K562 (cell line): ENCODE measurements at regions not wholly inside any gene's neighbourhood (a gene's known extent, or its start where the extent isn't known, plus 50 kb on each side); places are given as distances from the start of the nearest gene placed in this dataset.

Source experiments
- ATAC-seq: fragments of 200-7000 bp; cut with Tn5 transposase; 3 replicates; pipeline ENCODE4 v1.9.1; 2020; ENCODE audit warnings: moderate library complexity
- BruUV-seq: library from RNA; stranded (reverse); fragments of 400-500 nt; replicated peaks from 2 replicates; lab custom pipeline; 2021; lab: Mats Ljungman, UMichigan
- CTCF ChIA-PET: fragments of 300-600 bp; formaldehyde crosslinking; extraction: SDS; loops from one replicate; lab custom pipeline; 2021; ENCODE audit warnings: low intra/inter-chr PET ratio; lab: Yijun Ruan, JAX
- POLR2A ChIA-PET: fragments of 300-600, 350-650 bp; sonication (Branson Sonifier 250); formaldehyde crosslinking; extraction: SDS; loops from one replicate; lab custom pipeline; 2021; ENCODE audit warnings: antibody characterized with exemption, inconsistent platforms; lab: Yijun Ruan, JAX
- DNase-seq, 4 experiments: peaks; one replicate each; pipeline versions ENCODE4 v3.0.0 to v3.0.0-alpha.2; 2011 to 2018; ENCODE audit warnings: low spot score in 3 of 4, mixed read lengths in 3 of 4; ENCODE audit errors: extremely low read depth in 1 of 4
- FAIRE-seq: peaks from 2 replicates; lab custom pipeline; 2011; peaks lifted over from hg19 to GRCh38; lab: Jason Lieb, UNC
- H2AFZ ChIP-seq: 2 replicates; pipeline ENCODE4 v1.6.0; 2011; ENCODE audit warnings: low read depth, low read length, control low read depth, inconsistent platforms
- H3K27ac ChIP-seq: fragments of 200-600 bp; 3 replicates; pipeline ENCODE4 v1.8.0; 2011; ENCODE audit warnings: low read depth, mild to moderate bottlenecking, control low read depth, inconsistent platforms, low read length, moderate library complexity, mixed read lengths; ENCODE audit errors: extremely low read depth
- H3K27me3 ChIP-seq, 2 experiments: fragments of 300-600 bp in 1 of 2; 2 replicates in 1 of 2; 3 replicates in 1 of 2; pipeline versions ENCODE4 v1.6.0 to v1.8.0; 2011; ENCODE audit warnings: inconsistent platforms in 2 of 2, low read length in 2 of 2, mild to moderate bottlenecking in 1 of 2, mixed read lengths in 1 of 2, moderate library complexity in 1 of 2; ENCODE audit not compliant: control insufficient read depth in 2 of 2, insufficient read depth in 2 of 2
- H3K36me3 ChIP-seq: fragments of 300-600 bp; 3 replicates; pipeline ENCODE4 v1.8.0; 2011; ENCODE audit warnings: mild to moderate bottlenecking, low read length, inconsistent platforms; ENCODE audit not compliant: control insufficient read depth, insufficient read depth
- H3K4me1 ChIP-seq, 2 experiments: fragments of 200-600 bp in 1 of 2; replicated peaks in 1 of 2; 2 replicates in 1 of 2; 3 replicates in 1 of 2; pipeline versions ENCODE4 v1.5.1 to v1.8.0; 2011; ENCODE audit warnings: inconsistent platforms in 2 of 2, low read length in 2 of 2, mild to moderate bottlenecking in 1 of 2, mixed read lengths in 1 of 2, moderate library complexity in 1 of 2; ENCODE audit not compliant: control insufficient read depth in 2 of 2, insufficient read depth in 2 of 2
- H3K4me2 ChIP-seq: 2 replicates; pipeline ENCODE4 v1.6.1; 2011; ENCODE audit warnings: low read length, control low read depth, inconsistent platforms, mixed read lengths; ENCODE audit not compliant: insufficient read depth
- H3K4me3 ChIP-seq: fragments of 200-600 bp; sonication (generic), shearing (Covaris generic); 2 replicates; pipeline ENCODE4 v1.5.1; 2016; ENCODE audit warnings: control low read depth, inconsistent platforms
- H3K79me2 ChIP-seq: fragments of 200-600 bp; 3 replicates; pipeline ENCODE4 v1.8.0; 2011; ENCODE audit warnings: low read length, inconsistent platforms; ENCODE audit not compliant: control insufficient read depth, insufficient read depth
- H3K9ac ChIP-seq, 2 experiments: 2 replicates each; pipeline versions ENCODE4 v1.6.0 to v1.6.1; 2011; ENCODE audit warnings: low read depth in 2 of 2, low read length in 2 of 2, control low read depth in 1 of 2, inconsistent platforms in 1 of 2, mild to moderate bottlenecking in 1 of 2, mixed read lengths in 1 of 2; ENCODE audit not compliant: insufficient read depth in 1 of 2
- H3K9me1 ChIP-seq: one replicate; pipeline ENCODE4 v1.6.0; 2011; ENCODE audit warnings: inconsistent platforms, mild to moderate bottlenecking, low read length, moderate library complexity; ENCODE audit not compliant: control insufficient read depth, insufficient read depth
- H3K9me3 ChIP-seq: replicated peaks from 2 replicates; pipeline ENCODE4 v1.5.1; 2011; ENCODE audit warnings: low read depth, low read length, inconsistent platforms; ENCODE audit not compliant: control insufficient read depth, insufficient read depth
- H4K20me1 ChIP-seq: replicated peaks from 2 replicates; pipeline ENCODE4 v1.6.1; 2011; ENCODE audit warnings: low read length, inconsistent platforms, mixed read lengths; ENCODE audit not compliant: control insufficient read depth, insufficient read depth
- FOXP4 ChIP-seq: sonication (generic); formaldehyde crosslinking; IDR thresholded peaks from 2 replicates; pipeline ENCODE4 v1.8.0; 2022; ENCODE audit warnings: mild to moderate bottlenecking, missing genetic modification reagents, borderline replicate concordance
- HMG20B ChIP-seq: fragments of 250-450 bp; sonication (Bioruptor Pico); IDR thresholded peaks from 2 replicates; pipeline ENCODE4 v1.5.0; 2021; ENCODE audit warnings: mild to moderate bottlenecking
- ILF3 ChIP-seq: fragments of 450-650 bp; IDR thresholded peaks from 2 replicates; pipeline ENCODE4 v1.6.1; 2018; ENCODE audit warnings: antibody characterized with exemption, mild to moderate bottlenecking, moderate library complexity, borderline replicate concordance
- L3MBTL2 ChIP-seq: fragments of 450-650 bp; IDR thresholded peaks from 2 replicates; pipeline ENCODE4 v1.6.1; 2016; ENCODE audit warnings: mild to moderate bottlenecking, moderate library complexity
- SIRT6 ChIP-seq: IDR thresholded peaks from one replicate; pipeline ENCODE4 v1.6.1; 2012; ENCODE audit warnings: low read depth, mild to moderate bottlenecking, control low read depth, inconsistent platforms, low read length, moderate library complexity
- TCFL5 ChIP-seq: fragments of 250-450 bp; sonication (Bioruptor Pico); conservative IDR thresholded peaks from 2 replicates; pipeline ENCODE4 v1.6.1; 2021; ENCODE audit warnings: mild to moderate bottlenecking, moderate library complexity, matching md5 sums
- ZNF75A ChIP-seq: fragments of 450-650 bp; formaldehyde crosslinking; IDR thresholded peaks from 2 replicates; pipeline ENCODE4 v1.4.0; 2020; ENCODE audit warnings: mild to moderate bottlenecking
- WGBS: fragments of 100-300 bp; shearing (Covaris generic); methylation state at CpG from one replicate; pipeline ENCODE4 v1.1.6; 2016; ENCODE audit warnings: low coverage, mixed read lengths; ENCODE audit not compliant: insufficient coverage; ENCODE audit errors: missing lambda C conversion rate; 5-methylcytosine and 5-hydroxymethylcytosine counted together
- in situ Hi-C: fragments of 300-500 bp; cut with MboI; formaldehyde crosslinking; loops from 4 replicates; pipeline ENCODE4 v1.15.0; 2018; ENCODE audit warnings: inconsistent platforms, mixed read lengths
- intact Hi-C: fragments of 100-400 bp; cut with micrococcal nuclease; formaldehyde crosslinking; loops from 2 replicates; pipeline ENCODE4 v1.14.2; 2022
- TF ChIP-seq, protein P1 (sequence below), 2 experiments: IDR thresholded peaks in 1 of 2; conservative IDR thresholded peaks in 1 of 2; 2 replicates each; pipeline ENCODE4 v1.6.1; 2016; ENCODE audit warnings: low read depth in 2 of 2, mild to moderate bottlenecking in 1 of 2, missing compliant biosample characterization in 1 of 2, missing genetic modification characterization in 1 of 2, moderate library complexity in 1 of 2
- TF ChIP-seq, protein P2 (sequence below): fragments of 200-800 bp; sonication (Bioruptor generic); IDR thresholded peaks from 2 replicates; pipeline ENCODE4 v1.6.1; 2017; ENCODE audit warnings: missing genetic modification characterization, missing compliant biosample characterization

DNA sequence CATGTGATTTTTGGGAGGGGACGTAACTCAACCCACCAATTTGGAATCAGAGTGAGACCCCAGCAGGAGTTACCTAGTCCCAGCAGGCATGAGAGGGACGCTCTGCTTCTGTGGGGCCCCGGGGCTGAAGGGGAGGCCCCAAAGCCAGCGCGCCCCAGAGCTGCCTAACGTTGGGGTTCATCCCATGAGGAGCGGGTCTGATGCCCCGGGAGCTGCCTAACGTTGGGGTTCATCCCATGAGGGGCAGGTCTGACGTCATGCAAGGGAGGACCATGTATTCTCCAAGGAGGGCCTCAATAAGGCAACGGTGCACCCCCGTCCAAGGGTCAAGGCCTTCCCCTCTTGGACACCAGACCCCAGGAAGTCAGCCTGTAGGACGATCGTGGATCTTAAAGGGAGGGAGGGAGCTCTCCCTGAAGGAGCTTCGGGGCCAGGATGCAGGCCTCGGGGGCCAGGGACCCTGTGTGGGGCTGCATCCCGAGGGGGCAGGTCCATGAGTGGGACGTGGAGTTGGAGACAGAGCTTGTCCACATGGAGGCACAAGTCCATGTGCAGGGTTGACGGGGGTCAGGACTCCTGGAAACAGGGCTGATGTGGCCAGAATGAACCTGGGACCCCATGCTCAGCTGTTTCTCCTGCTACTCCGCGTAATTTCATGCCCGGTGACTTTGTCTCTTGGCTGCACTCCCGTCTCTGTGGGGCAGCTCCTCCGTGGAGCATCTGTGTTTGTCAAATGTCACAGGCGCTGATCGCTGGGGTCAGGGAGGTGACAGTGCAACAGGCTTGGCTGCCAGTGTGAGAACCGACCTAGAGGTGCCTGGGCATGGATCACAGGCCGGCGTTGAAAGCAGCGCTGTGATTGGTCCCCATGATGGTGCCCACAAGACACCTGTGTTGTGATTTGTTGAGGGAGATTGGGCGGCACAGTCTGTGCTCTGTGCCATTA, 1029.1 kb downstream of the BRD1 start (continued):
- TF ChIP-seq, protein P1, sequence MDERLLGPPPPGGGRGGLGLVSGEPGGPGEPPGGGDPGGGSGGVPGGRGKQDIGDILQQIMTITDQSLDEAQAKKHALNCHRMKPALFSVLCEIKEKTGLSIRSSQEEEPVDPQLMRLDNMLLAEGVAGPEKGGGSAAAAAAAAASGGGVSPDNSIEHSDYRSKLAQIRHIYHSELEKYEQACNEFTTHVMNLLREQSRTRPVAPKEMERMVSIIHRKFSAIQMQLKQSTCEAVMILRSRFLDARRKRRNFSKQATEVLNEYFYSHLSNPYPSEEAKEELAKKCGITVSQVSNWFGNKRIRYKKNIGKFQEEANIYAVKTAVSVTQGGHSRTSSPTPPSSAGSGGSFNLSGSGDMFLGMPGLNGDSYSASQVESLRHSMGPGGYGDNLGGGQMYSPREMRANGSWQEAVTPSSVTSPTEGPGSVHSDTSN (CRISPR knock-in tag; IDR thresholded peaks at IDR 0.05; ENCODE audit: low read depth), result no peak
- TF ChIP-seq, protein P1 (tag; conservative IDR thresholded peaks at IDR 0.05; ENCODE audit: low read depth), result no peak
- TF ChIP-seq, all 486 proteins: peak for 0

- no peak overlapping the region for H3K27ac ChIP-seq
- DNase-seq (no peak), ATAC-seq (no peak), FAIRE-seq (no peak)
- H3K4me2 ChIP-seq, result no peak overlapping the region
- no peak overlapping the region for H3K4me3 ChIP-seq
- WGBS, result 0% methylated on average over 7 of the region's 8 CpGs
- H2AFZ ChIP-seq, result no peak overlapping the region
- intact Hi-C loops, result no loop called here
- H3K9me1 ChIP-seq, result no peaks in the 10 kb centered on the region
- POLR2A ChIA-PET, result no interaction called here
- in situ Hi-C loops, result no loop called here
- H3K27me3 ChIP-seq, result peaks cover 0 to 4% of the 10 kb centered on the region in 2 experiments; a peak in 1 of 5 replicates
- H3K36me3 ChIP-seq, result no peaks in the 10 kb centered on the region
- no peaks in the 10 kb centered on the region for H4K20me1 ChIP-seq
- H3K9me3 ChIP-seq, result no peaks in the 10 kb centered on the region
- CTCF ChIA-PET, result no interaction called here
- BruUV-seq, result no TSS peak
- H3K9ac ChIP-seq, result no peak overlapping the region
- H3K4me1 ChIP-seq, result no peaks in the 10 kb centered on the region
- H3K79me2 ChIP-seq, result no peaks in the 10 kb centered on the region
- TF ChIP-seq FOXP4 (CRISPR knock-in tag) (no peak), HMG20B (no peak), ILF3 (no peak), TCFL5 (CRISPR knock-in tag) (no peak), L3MBTL2 (no peak), ZNF75A (CRISPR knock-in tag) (no peak), SIRT6 (no peak)
- TF ChIP-seq, protein P2, sequence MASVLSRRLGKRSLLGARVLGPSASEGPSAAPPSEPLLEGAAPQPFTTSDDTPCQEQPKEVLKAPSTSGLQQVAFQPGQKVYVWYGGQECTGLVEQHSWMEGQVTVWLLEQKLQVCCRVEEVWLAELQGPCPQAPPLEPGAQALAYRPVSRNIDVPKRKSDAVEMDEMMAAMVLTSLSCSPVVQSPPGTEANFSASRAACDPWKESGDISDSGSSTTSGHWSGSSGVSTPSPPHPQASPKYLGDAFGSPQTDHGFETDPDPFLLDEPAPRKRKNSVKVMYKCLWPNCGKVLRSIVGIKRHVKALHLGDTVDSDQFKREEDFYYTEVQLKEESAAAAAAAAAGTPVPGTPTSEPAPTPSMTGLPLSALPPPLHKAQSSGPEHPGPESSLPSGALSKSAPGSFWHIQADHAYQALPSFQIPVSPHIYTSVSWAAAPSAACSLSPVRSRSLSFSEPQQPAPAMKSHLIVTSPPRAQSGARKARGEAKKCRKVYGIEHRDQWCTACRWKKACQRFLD (CRISPR knock-in tag), result no peak
Observed at GRCh38 chr22:48797731-48798130, 1029.9 kb downstream of the BRD1 start.
